GM21447 (cell line): ENCODE measurements at regions not wholly inside any gene's neighbourhood (a gene's known extent, or its start where the extent isn't known, plus 50 kb on each side); places are given as distances from the start of the nearest gene placed in this dataset.
"Not testable (repeated sequence)": the region's sequence is repeated elsewhere in the genome, so short reads cannot be mapped to it uniquely, and the experiment has no call there.

Experiments
- ATAC-seq: cut with Tn5 transposase; IDR thresholded peaks from one replicate; pipeline ENCODE4 v1.9.1; 2021; ENCODE audit not compliant: unreplicated experiment

DNA sequence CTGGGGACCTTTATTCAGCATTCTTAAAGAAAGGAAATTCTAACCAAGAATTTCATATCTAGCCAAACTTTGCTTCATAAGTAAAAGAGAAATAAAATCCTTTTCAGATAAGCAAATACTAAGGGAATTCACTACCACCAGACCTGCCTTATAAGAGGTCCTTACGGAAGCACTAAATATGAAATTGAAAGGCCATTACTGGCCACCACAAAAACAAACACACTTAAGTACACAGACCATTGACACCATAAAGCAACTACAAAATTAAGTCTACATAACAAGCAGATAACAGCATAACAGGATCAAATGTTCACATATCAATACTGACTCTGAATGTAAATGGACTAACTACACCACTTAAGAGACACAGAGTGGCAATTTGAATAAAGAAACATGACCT lies 361.4 kb upstream of the POU5F2 start:
- no peak for ATAC-seq

DNA sequence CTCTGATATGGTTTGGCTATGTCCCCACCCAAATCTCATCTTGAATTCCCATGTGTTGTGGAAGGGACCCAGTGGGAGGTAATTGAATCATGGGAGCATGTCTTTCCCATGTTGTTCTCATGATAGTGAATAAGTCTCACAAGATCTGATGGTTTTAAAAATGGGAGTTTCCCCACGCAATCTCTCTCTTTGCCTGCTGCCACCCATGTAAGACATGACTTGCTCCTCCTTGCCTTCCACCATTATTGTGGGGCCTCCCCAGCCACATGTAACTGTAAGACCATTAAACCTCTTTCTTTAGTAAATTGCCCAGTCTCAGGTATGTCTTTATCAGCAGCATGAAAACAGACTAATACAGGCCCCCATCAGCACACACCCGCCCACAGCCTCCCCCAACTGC lies 356.0 kb upstream of the POU5F2 start:
- not testable (repeated sequence) for ATAC-seq

- ATAC-seq: no peak
These were observed 353.5 kb upstream of the POU5F2 start for GRCh38 chr5:94094793-94095441.

- no peak for ATAC-seq
These were observed 351.9 kb upstream of the POU5F2 start for GRCh38 chr5:94093300-94093699.

- not testable (repeated sequence) for ATAC-seq
These were observed 345.2 kb upstream of the POU5F2 start for GRCh38 chr5:94086635-94087034.

DNA sequence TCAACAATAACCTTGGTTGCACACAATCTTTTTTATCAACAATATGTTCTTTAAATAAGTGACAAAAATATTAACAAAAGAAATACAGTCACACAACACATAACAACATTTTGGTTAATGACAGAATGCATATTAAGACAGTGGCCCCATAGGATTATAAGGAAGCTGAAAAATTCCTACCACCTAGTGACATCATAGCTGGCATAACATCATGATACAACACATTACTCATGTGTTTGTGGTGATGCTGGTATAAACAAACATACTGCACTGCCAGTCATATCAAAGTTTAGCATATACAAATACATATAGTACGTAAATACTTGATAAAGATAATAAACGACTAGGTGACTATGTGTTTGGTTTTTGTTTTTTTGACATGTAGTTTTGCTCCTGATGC lies 344.8 kb upstream of the POU5F2 start:
- ATAC-seq: no peak

DNA sequence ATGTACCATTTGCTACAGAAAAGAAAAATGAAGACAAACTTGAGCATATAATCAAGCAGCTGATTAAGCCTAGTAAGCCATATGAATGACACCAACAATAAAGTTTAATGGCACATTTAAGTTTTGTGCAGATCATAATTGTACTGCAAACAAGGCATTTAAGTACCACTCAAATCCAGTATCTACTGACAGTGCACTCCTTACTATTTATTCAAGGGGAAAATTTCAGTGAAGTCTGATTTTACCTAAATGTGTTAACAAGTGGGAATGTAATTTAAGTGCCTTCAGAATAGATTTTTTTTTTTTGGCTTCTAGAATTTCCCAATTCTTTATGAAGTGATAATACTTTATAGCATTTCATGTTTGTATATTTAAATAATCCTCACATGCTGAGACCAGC lies 341.0 kb upstream of the POU5F2 start:
- ATAC-seq: no peak

DNA sequence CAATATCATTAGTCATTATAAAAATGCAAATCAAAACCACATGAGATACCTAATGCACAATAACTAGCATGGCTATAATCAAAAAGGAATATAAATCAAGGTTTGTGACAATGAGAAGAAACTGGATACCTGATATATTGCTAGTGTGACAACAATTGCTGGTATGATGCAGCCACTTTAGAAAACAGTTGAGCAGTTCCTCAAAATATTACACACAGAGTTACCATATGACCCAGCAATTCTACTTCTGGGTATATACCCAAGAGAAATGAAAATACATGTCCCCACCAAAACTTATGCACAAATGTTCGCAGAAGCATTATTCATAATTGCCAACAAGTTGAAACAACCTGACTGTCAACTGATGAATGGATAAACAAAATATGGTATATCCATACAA lies 339.7 kb upstream of the POU5F2 start:
- ATAC-seq: no peak

DNA sequence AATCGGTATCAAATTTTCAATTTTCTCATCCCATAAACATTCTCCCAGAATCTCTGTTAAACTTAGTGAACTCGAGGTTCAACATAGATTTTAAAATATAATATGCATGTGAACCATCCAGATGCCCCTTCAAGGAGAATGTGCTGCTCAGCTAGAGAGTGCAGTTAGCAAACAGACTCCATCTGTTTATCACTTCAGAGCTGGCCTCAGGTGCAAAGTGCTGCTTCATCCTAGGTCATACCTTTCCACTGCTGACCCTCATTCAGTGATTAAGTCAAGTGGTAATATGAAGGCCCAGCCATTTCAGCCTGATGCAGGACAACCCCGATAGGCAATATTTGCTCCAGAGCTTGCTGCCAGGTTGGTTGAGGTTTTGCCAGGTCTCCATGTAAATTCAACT lies 339.0 kb upstream of the POU5F2 start:
- no peak for ATAC-seq

DNA sequence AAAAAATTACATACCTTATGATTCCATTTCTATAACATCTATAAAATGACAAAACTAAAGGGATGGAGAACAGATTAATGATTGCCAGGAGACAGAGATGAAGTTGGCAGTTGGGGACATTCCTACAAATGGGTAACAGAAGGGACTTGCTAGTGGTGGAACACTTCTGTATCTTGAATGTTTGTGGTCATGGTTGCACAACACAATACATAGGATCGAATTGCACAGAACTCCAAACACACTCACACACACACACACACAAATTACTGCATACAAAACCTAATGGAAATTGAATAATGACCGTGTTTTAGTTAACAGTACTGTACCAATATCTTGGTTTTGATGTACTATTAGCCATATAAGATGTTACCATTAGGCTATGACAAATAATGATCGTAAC lies 330.7 kb upstream of the POU5F2 start:
- no peak for ATAC-seq

- no peak for ATAC-seq
These were observed 325.2 kb upstream of the POU5F2 start for GRCh38 chr5:94066437-94067207.

GRCh38 chr5:94064025-94064424 lies 322.6 kb upstream of the POU5F2 start:
- no peak for ATAC-seq

DNA sequence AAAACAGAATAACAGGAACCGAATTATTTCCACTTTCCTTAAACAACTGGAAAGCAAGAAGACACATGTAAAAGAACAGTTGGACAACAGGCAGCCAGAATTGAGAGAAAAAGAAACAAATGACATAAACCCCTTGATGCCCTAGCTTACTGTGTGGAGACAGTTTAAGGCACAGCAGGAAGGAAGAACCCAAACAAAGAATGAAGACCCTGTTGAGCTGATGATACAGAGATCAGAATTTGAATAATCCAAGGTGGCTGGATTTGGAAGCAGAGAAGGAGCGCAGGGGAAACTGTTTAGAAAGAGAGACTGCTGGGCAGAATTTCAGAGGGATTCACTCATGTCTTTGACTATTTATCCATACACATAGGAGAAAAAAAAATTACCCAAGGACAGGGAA lies 316.3 kb upstream of the POU5F2 start:
- ATAC-seq: no peak

GRCh38 chr5:94057217-94057616 lies 315.8 kb upstream of the POU5F2 start:
- no peak for ATAC-seq

DNA sequence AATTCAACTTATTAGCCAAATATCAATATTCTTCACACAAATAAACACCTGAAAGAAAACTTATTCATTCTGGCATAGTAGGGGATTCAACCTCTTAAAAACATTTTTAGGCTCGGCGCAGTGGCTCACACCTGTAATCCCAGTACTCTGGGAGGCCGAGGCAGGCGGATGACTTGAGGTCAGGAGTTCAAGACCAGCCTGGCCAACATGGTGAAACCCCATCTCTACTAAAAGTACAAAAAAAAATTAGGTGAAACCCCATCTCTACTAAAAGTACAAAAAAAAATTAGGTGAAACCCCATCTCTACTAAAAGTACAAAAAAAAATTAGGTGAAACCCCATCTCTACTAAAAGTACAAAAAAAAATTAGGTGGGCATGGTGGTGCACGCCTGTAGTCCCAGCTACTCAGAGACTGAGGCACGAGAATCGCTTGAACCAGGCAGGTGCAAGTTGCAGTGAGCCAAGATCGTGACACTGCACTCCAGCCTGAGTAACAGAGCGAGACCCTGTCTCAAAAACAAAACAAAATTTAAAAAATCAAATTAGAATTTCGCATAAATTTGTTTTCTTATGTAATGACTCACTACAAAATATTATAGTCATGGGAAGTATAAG lies 308.0 kb upstream of the POU5F2 start:
- peak; percentile 46 for ATAC-seq

DNA sequence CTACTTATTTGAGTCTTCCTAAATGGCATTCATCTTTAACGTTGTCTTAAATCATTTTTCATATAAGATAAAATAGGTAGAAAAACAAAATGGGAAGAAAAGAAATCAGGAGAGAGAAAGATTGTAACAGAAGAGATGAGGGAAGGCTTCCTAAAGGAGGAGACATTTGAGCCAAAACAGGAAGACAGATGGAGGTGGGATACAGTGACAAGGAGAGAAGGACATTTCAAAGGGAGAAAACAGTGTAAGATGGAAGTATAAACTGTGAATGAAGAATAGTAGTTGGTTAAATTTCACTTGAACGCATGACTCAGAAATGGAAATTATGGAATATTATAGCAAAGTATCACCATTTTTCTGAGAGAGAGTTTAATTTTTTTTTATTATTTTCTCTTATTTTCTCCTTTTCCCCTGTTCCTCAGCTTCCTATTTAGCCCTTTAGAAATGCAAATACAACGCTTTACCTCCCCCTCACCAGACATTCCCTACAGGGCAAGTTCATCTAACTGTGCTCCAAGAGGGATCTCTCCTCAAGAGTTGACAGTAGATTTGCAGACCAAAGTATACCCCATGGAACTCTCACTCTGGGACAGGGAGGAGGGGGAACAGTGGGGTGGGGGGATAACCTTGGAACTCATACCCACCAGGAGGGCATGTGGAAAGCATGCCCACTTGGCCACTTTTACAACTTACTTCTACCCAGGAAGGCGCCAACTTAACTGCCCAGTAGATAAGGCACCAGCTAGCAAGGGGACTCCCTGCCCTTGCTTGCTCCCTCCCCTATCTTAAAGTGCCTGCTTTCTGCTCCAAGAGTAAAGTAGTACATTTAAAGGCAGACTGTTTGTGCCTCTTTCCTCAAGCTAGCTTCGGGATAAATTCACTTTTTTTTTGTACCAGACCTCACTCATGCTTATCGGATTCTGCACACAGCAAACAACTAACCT lies 304.7 kb upstream of the POU5F2 start:
- ATAC-seq: no peak

GRCh38 chr5:94043311-94043710 lies 301.9 kb upstream of the POU5F2 start:
- ATAC-seq: no peak

DNA sequence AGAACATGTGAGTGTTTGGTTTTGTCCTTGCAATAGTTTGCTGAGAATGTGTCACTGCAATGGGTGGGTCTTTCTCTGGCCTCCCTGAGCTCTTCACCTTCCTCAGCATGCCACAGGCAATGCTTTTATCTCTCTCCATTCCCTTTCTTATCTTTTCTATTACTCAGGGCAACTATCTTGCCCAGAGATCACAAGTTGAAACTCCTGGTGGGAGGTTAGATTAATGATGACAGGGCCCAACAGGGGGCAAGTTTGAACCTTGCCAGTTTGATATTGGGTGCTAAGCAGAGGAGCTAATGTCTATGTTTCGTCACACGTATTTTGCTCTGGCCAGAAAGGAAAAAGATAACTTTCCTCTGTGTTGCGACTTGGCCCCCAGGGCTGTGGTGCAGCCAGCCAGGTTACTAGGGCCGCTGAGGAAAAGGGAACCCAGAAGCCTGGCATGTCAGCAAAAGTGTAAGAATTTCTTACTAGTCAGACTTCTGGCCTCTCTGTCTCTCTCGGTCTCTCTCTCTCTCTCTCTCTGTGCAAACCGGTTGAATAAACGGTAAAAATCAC lies 299.3 kb upstream of the POU5F2 start:
- ATAC-seq: no peak

DNA sequence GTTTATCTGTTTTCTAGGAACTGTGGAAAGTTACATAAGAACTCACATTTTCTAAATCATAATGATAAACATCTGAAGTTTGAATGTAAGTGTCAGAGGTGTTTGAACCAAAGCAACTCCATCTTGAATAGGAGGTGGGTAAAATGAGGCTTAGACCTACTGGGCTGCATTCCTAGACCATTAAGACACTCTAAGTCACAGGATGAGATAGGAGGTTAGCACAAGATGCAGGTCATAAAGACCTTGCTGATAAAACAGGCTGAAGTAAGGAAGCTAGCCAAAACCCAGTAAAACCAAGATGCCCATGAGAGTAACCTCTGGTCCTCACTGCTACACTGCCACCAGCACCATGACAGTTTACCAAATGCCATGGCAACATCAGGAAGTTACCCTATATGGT lies 297.7 kb upstream of the POU5F2 start:
- ATAC-seq: no peak

DNA sequence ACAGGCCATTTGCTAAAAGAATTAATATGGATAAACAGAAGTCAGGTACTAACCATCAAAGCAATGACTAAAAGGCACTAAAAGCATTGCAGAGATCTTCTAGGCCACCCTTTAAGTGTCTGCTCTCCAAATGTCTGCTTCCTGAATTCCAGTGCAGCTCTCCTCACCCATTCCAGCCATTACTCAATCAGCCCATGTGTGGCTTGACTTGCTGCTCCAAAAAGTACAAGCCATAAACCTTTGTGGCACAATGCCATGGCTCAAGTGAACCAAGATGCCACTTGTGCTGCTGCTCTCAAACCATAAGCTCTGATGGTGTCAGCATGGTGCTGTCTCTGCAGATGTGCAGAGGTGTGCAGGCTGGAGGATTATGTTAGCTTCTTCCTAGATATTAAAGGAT lies 290.2 kb upstream of the POU5F2 start:
- ATAC-seq: no peak

- no peak for ATAC-seq
These were observed 286.6 kb upstream of the POU5F2 start for GRCh38 chr5:94028001-94028400.
